NCI-H1417 (cell line): ENCODE measurements at regions not wholly inside any gene's neighbourhood (a gene's known extent, or its start where the extent isn't known, plus 50 kb on each side); places are given as distances from the start of the nearest gene placed in this dataset.
"Not testable (repeated sequence)": the region's sequence is repeated elsewhere in the genome, so short reads cannot be mapped to it uniquely, and the experiment has no call there.

Source experiments
- DNase-seq, 3 experiments: peaks; one replicate each; lab custom pipeline; 2025; lab: John Stamatoyannopoulos, UW

GRCh38 chr4:85018983-85019382 lies 52.5 kb upstream of the WDFY3 start:
- no peak for DNase-seq

GRCh38 chr4:85019411-85019810 lies 52.9 kb upstream of the WDFY3 start:
- DNase-seq, result no peak

- DNase-seq, result no peak
Measured at GRCh38 chr4:85024671-85025070, 58.2 kb upstream of the WDFY3 start.

- DNase-seq, result peak in 2 of 3 experiments; percentile 25 to 67
Measured at GRCh38 chr4:85028910-85029309, 62.4 kb upstream of the WDFY3 start.

GRCh38 chr4:85029453-85029852 lies 63.0 kb upstream of the WDFY3 start:
- no peak for DNase-seq

- DNase-seq, result no peak
Measured at GRCh38 chr4:85030156-85030555, 63.7 kb upstream of the WDFY3 start.

- not testable (repeated sequence) for DNase-seq
Measured at GRCh38 chr4:85033838-85034237, 67.3 kb upstream of the WDFY3 start.

GRCh38 chr4:85039526-85039925 lies 73.0 kb upstream of the WDFY3 start:
- DNase-seq, result no peak

GRCh38 chr4:85043812-85044496 lies 77.5 kb upstream of the WDFY3 start:
- DNase-seq, result not testable (repeated sequence)

- peak; percentile 17 to 79 (median 19) for DNase-seq
Measured at GRCh38 chr4:85050736-85051135, 84.2 kb upstream of the WDFY3 start.

- DNase-seq, result peak in 1 of 3 experiments; percentile 18
Measured at GRCh38 chr4:85051526-85051925, 85.0 kb upstream of the WDFY3 start.

GRCh38 chr4:85054925-85055324 lies 88.4 kb upstream of the WDFY3 start:
- not testable (repeated sequence) for DNase-seq

GRCh38 chr4:85058551-85058950 lies 92.1 kb upstream of the WDFY3 start:
- no peak for DNase-seq

GRCh38 chr4:85061974-85062373 lies 95.5 kb upstream of the WDFY3 start:
- no peak for DNase-seq

GRCh38 chr4:85062466-85062865 lies 96.0 kb upstream of the WDFY3 start:
- DNase-seq, result no peak

GRCh38 chr4:85067342-85067741 lies 100.9 kb upstream of the WDFY3 start:
- no peak for DNase-seq

GRCh38 chr4:85078016-85078415 lies 111.5 kb upstream of the WDFY3 start:
- no peak for DNase-seq

GRCh38 chr4:85081196-85081595 lies 114.7 kb upstream of the WDFY3 start:
- DNase-seq, result no peak

GRCh38 chr4:85084371-85085094 lies 118.0 kb upstream of the WDFY3 start:
- DNase-seq, result peak; percentile 43 to 92 (median 89)

- no peak for DNase-seq
Measured at GRCh38 chr4:85086721-85087120, 120.2 kb upstream of the WDFY3 start.

GRCh38 chr4:85092536-85092935 lies 126.0 kb upstream of the WDFY3 start:
- peak; percentile 54 to 92 (median 73) for DNase-seq

GRCh38 chr4:85092943-85093342 lies 126.5 kb upstream of the WDFY3 start:
- DNase-seq, result peak in 2 of 3 experiments; percentile 54 to 86

GRCh38 chr4:85094735-85095134 lies 128.2 kb upstream of the WDFY3 start:
- peak in 1 of 3 experiments; percentile 47 for DNase-seq
